ENCODE measurements at regions not wholly inside any gene's neighbourhood (a gene's known extent, or its start where the extent isn't known, plus 50 kb on each side); places are given as distances from the start of the nearest gene placed in this dataset.

GRCh38 chr1:48058135-48059025, 61.2 kb upstream of the TRABD2B start:
- H3K9me3 Mint-ChIP-seq, result no peaks in the 10 kb centered on the region

GRCh38 chr1:48057249-48057648, 60.1 kb upstream of the TRABD2B start:
- Mint-ChIP-seq H3K36me3 (no peaks in the 10 kb centered on the region), H3K4me3 (no peak overlapping the region)

More at GRCh38 chr1:48058135-48059025, 61.2 kb upstream of the TRABD2B start:
- no peak overlapping the region for H3K27ac Mint-ChIP-seq
- H3K4me1 Mint-ChIP-seq, result peaks cover 0 to 4% (median 0%) of the 10 kb centered on the region in 4 donors
- no peak for DNase-seq
- POLR2A ChIA-PET, result no interaction called here
- no peak for ATAC-seq
- H3K4me3 Mint-ChIP-seq, result no peak overlapping the region
- peaks cover 2 to 31% (median 5%) of the 10 kb centered on the region in 5 donors for H3K27me3 Mint-ChIP-seq
- no peaks in the 10 kb centered on the region for H3K36me3 Mint-ChIP-seq

GRCh38 chr1:48055876-48056764, 58.9 kb upstream of the TRABD2B start:
- DNase-seq (no peak), ATAC-seq (no peak)
- Mint-ChIP-seq H3K4me1 (peaks cover 0 to 4% (median 0%) of the 10 kb centered on the region in 4 donors), H3K4me3 (no peak overlapping the region), H3K27ac (no peak overlapping the region), H3K9me3 (no peaks in the 10 kb centered on the region), H3K36me3 (no peaks in the 10 kb centered on the region), H3K27me3 (peaks cover 2 to 31% (median 7%) of the 10 kb centered on the region in 5 donors)
- POLR2A ChIA-PET, result interaction anchor here (0.6 kb wide), 1 partner anchor 73 kb away, joined by 3 read pairs; no protein-coding TSS in a partner anchor

More at GRCh38 chr1:48057249-48057648, 60.1 kb upstream of the TRABD2B start:
- H3K9me3 Mint-ChIP-seq, result no peaks in the 10 kb centered on the region
- POLR2A ChIA-PET, result no interaction called here
- peaks cover 2 to 31% (median 7%) of the 10 kb centered on the region in 5 donors for H3K27me3 Mint-ChIP-seq
- H3K27ac Mint-ChIP-seq, result no peak overlapping the region
- DNase-seq (no peak), ATAC-seq (no peak)
- H3K4me1 Mint-ChIP-seq, result peaks cover 0 to 4% (median 0%) of the 10 kb centered on the region in 4 donors

GRCh38 chr1:48054232-48054631, 57.0 kb upstream of the TRABD2B start:
- H3K4me1 Mint-ChIP-seq, result peaks cover 0 to 2% (median 0%) of the 10 kb centered on the region in 4 donors
- H3K9me3 Mint-ChIP-seq, result no peaks in the 10 kb centered on the region
- DNase-seq (no peak), ATAC-seq (no peak)
- POLR2A ChIA-PET, result no interaction called here
- peaks cover 3 to 31% (median 7%) of the 10 kb centered on the region in 5 donors for H3K27me3 Mint-ChIP-seq
- no peaks in the 10 kb centered on the region for H3K36me3 Mint-ChIP-seq
- no peak overlapping the region for H3K4me3 Mint-ChIP-seq
- no peak overlapping the region for H3K27ac Mint-ChIP-seq

- no peaks in the 10 kb centered on the region for H3K36me3 Mint-ChIP-seq
- peaks cover 3 to 30% (median 7%) of the 10 kb centered on the region in 5 donors for H3K27me3 Mint-ChIP-seq
- H3K27ac Mint-ChIP-seq, result no peak overlapping the region
- ATAC-seq (no peak), DNase-seq (no peak)
- H3K4me1 Mint-ChIP-seq, result peaks cover 0 to 2% (median 0%) of the 10 kb centered on the region in 4 donors
- H3K4me3 Mint-ChIP-seq, result no peak overlapping the region
- POLR2A ChIA-PET, result no interaction called here
- H3K9me3 Mint-ChIP-seq, result no peaks in the 10 kb centered on the region
Measured at GRCh38 chr1:48052923-48053291, 55.7 kb upstream of the TRABD2B start.

- POLR2A ChIA-PET, result no interaction called here
- no peak for DNase-seq
- H3K27ac Mint-ChIP-seq, result no peak overlapping the region
- peaks cover 0 to 26% (median 9%) of the 10 kb centered on the region in 5 donors for H3K27me3 Mint-ChIP-seq
- H3K9me3 Mint-ChIP-seq, result no peaks in the 10 kb centered on the region
- H3K4me3 Mint-ChIP-seq, result no peak overlapping the region
- H3K4me1 Mint-ChIP-seq, result peaks cover 0 to 2% (median 0%) of the 10 kb centered on the region in 4 donors
- no peak for ATAC-seq
- H3K36me3 Mint-ChIP-seq, result no peaks in the 10 kb centered on the region
Measured at GRCh38 chr1:48051466-48052126, 54.4 kb upstream of the TRABD2B start.

GRCh38 chr1:48049823-48050535, 52.8 kb upstream of the TRABD2B start:
- POLR2A ChIA-PET, result no interaction called here

GRCh38 chr1:48048980-48049379, 51.8 kb upstream of the TRABD2B start:
- peaks cover 0 to 16% (median 7%) of the 10 kb centered on the region in 5 donors for H3K27me3 Mint-ChIP-seq
- H3K9me3 Mint-ChIP-seq, result no peaks in the 10 kb centered on the region
- no peak overlapping the region for H3K4me3 Mint-ChIP-seq
- POLR2A ChIA-PET, result no interaction called here
- H3K27ac Mint-ChIP-seq, result no peak overlapping the region
- no peaks in the 10 kb centered on the region for H3K36me3 Mint-ChIP-seq
- H3K4me1 Mint-ChIP-seq, result no peaks in the 10 kb centered on the region
- ATAC-seq, result no peak
- no peak for DNase-seq

More at GRCh38 chr1:48049823-48050535, 52.8 kb upstream of the TRABD2B start:
- Mint-ChIP-seq H3K27ac (no peak overlapping the region), H3K36me3 (no peaks in the 10 kb centered on the region), H3K4me1 (no peaks in the 10 kb centered on the region), H3K4me3 (no peak overlapping the region), H3K9me3 (no peaks in the 10 kb centered on the region), H3K27me3 (peaks cover 0 to 19% (median 9%) of the 10 kb centered on the region in 5 donors)
- ATAC-seq (no peak), DNase-seq (no peak)

- POLR2A ChIA-PET, result no interaction called here
Measured at GRCh38 chr1:48048064-48048463, 50.9 kb upstream of the TRABD2B start.

GRCh38 chr1:48047116-48047515, 49.9 kb upstream of the TRABD2B start:
- no peak overlapping the region for H3K27ac Mint-ChIP-seq
- POLR2A ChIA-PET, result no interaction called here

More at GRCh38 chr1:48048064-48048463, 50.9 kb upstream of the TRABD2B start:
- peak overlapping the region in 1 of 10 donors; percentile 13 for H3K27ac Mint-ChIP-seq
- peaks cover 0 to 12% (median 7%) of the 10 kb centered on the region in 5 donors for H3K27me3 Mint-ChIP-seq
- H3K9me3 Mint-ChIP-seq, result no peaks in the 10 kb centered on the region
- H3K4me1 Mint-ChIP-seq, result no peaks in the 10 kb centered on the region
- H3K4me3 Mint-ChIP-seq, result no peak overlapping the region
- DNase-seq (no peak), ATAC-seq (no peak)
- H3K36me3 Mint-ChIP-seq, result no peaks in the 10 kb centered on the region

More at GRCh38 chr1:48047116-48047515, 49.9 kb upstream of the TRABD2B start:
- no peak for DNase-seq
- no peaks in the 10 kb centered on the region for H3K9me3 Mint-ChIP-seq
- no peak overlapping the region for H3K4me3 Mint-ChIP-seq
- no peak for ATAC-seq
- H3K36me3 Mint-ChIP-seq, result no peaks in the 10 kb centered on the region
- no peaks in the 10 kb centered on the region for H3K4me1 Mint-ChIP-seq
- H3K27me3 Mint-ChIP-seq, result peaks cover 0 to 12% (median 7%) of the 10 kb centered on the region in 5 donors
